CD4-positive, alpha-beta T cell (primary cell): ENCODE measurements at regions not wholly inside any gene's neighbourhood (a gene's known extent, or its start where the extent isn't known, plus 50 kb on each side); places are given as distances from the start of the nearest gene placed in this dataset.

Source experiments
- ATAC-seq: fragments of 200-7000 bp; cut with Tn5 transposase; one replicate; pipeline ENCODE4 v1.10.0; 2022; ENCODE audit warnings: mild to moderate bottlenecking; ENCODE audit not compliant: poor library complexity
- CTCF ChIA-PET: fragments of 350-600 bp; sonication (Branson Sonifier 250); formaldehyde crosslinking; loops from one replicate; lab custom pipeline; 2021; ENCODE audit warnings: antibody characterized with exemption, inconsistent platforms; lab: Charles Lee
- POLR2A ChIA-PET: fragments of 350-600 bp; sonication (Branson Sonifier 250); formaldehyde crosslinking; loops from one replicate; lab custom pipeline; 2021; ENCODE audit warnings: antibody characterized with exemption, inconsistent platforms; lab: Charles Lee
- DNase-seq, 14 experiments: peaks; one replicate each; pipeline ENCODE4 v3.0.0-alpha.2; 2013 to 2020; ENCODE audit warnings: mixed read lengths in 2 of 14
- H3K27ac ChIP-seq, 2 donors: one replicate each; pipeline versions ENCODE4 v1.5.1 to v1.7.0; 2013; ENCODE audit warnings: low read length in 2 of 2, low read depth in 1 of 2, mild to moderate bottlenecking in 1 of 2
- H3K27me3 ChIP-seq, 2 experiments: 1 replicate in 1 of 2; 2 replicates in 1 of 2; pipeline versions ENCODE4 v1.6.1 to v1.7.0; 2013; ENCODE audit warnings: low read length in 2 of 2, control low read depth in 1 of 2, mild to moderate bottlenecking in 1 of 2, moderate library complexity in 1 of 2; ENCODE audit not compliant: insufficient read depth in 2 of 2, control insufficient read depth in 1 of 2
- H3K36me3 ChIP-seq: one replicate; pipeline ENCODE4 v1.6.1; 2013; ENCODE audit warnings: low read length, control low read depth; ENCODE audit not compliant: insufficient read depth
- H3K4me1 ChIP-seq: one replicate; pipeline ENCODE4 v1.6.1; 2013; ENCODE audit warnings: low read length, control low read depth; ENCODE audit not compliant: insufficient read depth
- H3K4me3 ChIP-seq: one replicate; pipeline ENCODE4 v1.5.1; 2013; ENCODE audit warnings: mild to moderate bottlenecking, low read length, moderate library complexity
- H3K9me3 ChIP-seq, 2 experiments: 1 replicate in 1 of 2; 2 replicates in 1 of 2; pipeline versions ENCODE4 v1.6.1 to v1.7.0; 2013; ENCODE audit warnings: low read length in 2 of 2, mild to moderate bottlenecking in 2 of 2, control low read depth in 1 of 2, moderate library complexity in 1 of 2; ENCODE audit not compliant: control insufficient read depth in 1 of 2, insufficient read depth in 1 of 2
- H3K27ac Mint-ChIP-seq: one replicate; pipeline ENCODE4 v1.8.0; 2020; ENCODE audit warnings: mixed read lengths
- H3K27me3 Mint-ChIP-seq: one replicate; pipeline ENCODE4 v1.8.0; 2021; ENCODE audit warnings: mixed read lengths
- H3K36me3 Mint-ChIP-seq: one replicate; pipeline ENCODE4 v1.8.0; 2021; ENCODE audit warnings: low read depth, mixed read lengths
- H3K4me1 Mint-ChIP-seq: one replicate; pipeline ENCODE4 v1.8.0; 2021; ENCODE audit warnings: low read depth, mixed read lengths
- H3K4me3 Mint-ChIP-seq: one replicate; pipeline ENCODE4 v1.8.0; 2020; ENCODE audit warnings: mild to moderate bottlenecking, mixed read lengths
- H3K9me3 Mint-ChIP-seq: one replicate; pipeline ENCODE4 v1.8.0; 2020; ENCODE audit warnings: mixed read lengths
- intact Hi-C, 2 experiments: fragments of 100-400 bp; cut with DNase I in 1 of 2; cut with micrococcal nuclease in 1 of 2; formaldehyde crosslinking; loops; one replicate each; pipeline versions ENCODE4 v1.15.1 to v1.9.0; 2023 to 2025; cut with DNase I, micrococcal nuclease
- TF ChIP-seq, protein P1 (sequence below): fragments of 200-600 bp; IDR thresholded peaks from one replicate; pipeline ENCODE4 v1.8.0; 2022; ENCODE audit warnings: antibody characterized with exemption, mild to moderate bottlenecking

DNA sequence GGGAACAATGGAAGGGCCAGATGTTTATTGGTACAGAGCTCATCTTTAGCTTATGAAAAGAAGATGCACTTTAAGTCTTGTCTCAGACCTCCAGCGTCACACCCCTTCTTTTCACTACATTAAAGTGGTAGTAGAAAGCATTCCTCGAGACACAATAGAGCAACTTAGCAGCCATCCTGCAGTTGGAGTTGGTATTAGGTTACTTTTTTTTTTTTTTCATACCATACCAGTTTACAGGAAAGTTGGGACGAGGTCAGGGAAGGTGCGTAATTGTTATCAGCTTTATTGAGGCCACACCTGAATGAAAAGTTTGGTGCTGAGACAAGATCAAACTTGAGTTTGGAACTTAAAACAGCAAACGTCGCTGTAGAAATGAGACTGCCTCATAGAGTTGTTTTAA lies 203.8 kb downstream of the SOX2 start:
- POLR2A ChIA-PET = no interaction called here
- H3K36me3 Mint-ChIP-seq = no peaks in the 10 kb centered on the region

DNA sequence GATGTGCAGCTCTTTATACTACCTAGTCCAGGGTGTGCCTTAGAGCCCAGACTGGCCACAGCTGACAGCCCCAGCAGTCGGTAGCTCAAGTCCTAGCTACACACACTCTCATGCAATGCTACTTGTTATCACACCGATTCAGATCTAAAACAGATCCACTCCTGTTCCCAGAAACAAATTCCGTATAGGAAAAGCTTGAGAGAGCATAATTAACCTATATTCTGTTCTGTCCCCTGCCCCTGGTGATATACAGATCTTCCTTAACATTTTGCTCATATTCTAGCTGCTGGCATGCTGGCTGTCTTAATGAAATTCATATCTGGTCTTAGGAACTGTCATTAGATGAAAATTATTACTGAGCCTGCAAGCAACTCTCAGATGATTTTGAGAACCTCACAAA lies 204.3 kb downstream of the SOX2 start:
- Mint-ChIP-seq H3K27ac (no peak overlapping the region), H3K4me3 (no peak overlapping the region), H3K36me3 (no peaks in the 10 kb centered on the region), H3K27me3 (no peaks in the 10 kb centered on the region), H3K4me1 (no peaks in the 10 kb centered on the region), H3K9me3 (no peaks in the 10 kb centered on the region)
- DNase-seq (no peak), ATAC-seq (no peak)
- Histone ChIP-seq H3K9me3 (peaks cover 0 to 4% of the 10 kb centered on the region in 2 experiments), H3K4me3 (no peak overlapping the region), H3K27me3 (no peaks in the 10 kb centered on the region), H3K4me1 (no peaks in the 10 kb centered on the region), H3K36me3 (no peaks in the 10 kb centered on the region), H3K27ac (no peak overlapping the region)
- intact Hi-C loops = no loop called here
- CTCF ChIA-PET = no interaction called here
- POLR2A ChIA-PET = no interaction called here
- TF ChIP-seq, protein P1, sequence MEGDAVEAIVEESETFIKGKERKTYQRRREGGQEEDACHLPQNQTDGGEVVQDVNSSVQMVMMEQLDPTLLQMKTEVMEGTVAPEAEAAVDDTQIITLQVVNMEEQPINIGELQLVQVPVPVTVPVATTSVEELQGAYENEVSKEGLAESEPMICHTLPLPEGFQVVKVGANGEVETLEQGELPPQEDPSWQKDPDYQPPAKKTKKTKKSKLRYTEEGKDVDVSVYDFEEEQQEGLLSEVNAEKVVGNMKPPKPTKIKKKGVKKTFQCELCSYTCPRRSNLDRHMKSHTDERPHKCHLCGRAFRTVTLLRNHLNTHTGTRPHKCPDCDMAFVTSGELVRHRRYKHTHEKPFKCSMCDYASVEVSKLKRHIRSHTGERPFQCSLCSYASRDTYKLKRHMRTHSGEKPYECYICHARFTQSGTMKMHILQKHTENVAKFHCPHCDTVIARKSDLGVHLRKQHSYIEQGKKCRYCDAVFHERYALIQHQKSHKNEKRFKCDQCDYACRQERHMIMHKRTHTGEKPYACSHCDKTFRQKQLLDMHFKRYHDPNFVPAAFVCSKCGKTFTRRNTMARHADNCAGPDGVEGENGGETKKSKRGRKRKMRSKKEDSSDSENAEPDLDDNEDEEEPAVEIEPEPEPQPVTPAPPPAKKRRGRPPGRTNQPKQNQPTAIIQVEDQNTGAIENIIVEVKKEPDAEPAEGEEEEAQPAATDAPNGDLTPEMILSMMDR = no peak

More for the DNA sequence above, 203.8 kb downstream of the SOX2 start:
- no peaks in the 10 kb centered on the region for H3K27me3 ChIP-seq
- H3K4me1 ChIP-seq = no peaks in the 10 kb centered on the region
- DNase-seq (no peak), ATAC-seq (no peak)
- Mint-ChIP-seq H3K27ac (no peak overlapping the region), H3K9me3 (no peaks in the 10 kb centered on the region), H3K4me1 (no peaks in the 10 kb centered on the region), H3K4me3 (no peak overlapping the region), H3K27me3 (no peaks in the 10 kb centered on the region)
- CTCF ChIA-PET = no interaction called here
- no peak overlapping the region for H3K27ac ChIP-seq
- no peaks in the 10 kb centered on the region for H3K36me3 ChIP-seq
- intact Hi-C loops = no loop called here
- peaks cover 0 to 7% of the 10 kb centered on the region in 2 experiments for H3K9me3 ChIP-seq
- TF ChIP-seq, protein P1 = no peak
- no peak overlapping the region for H3K4me3 ChIP-seq

DNA sequence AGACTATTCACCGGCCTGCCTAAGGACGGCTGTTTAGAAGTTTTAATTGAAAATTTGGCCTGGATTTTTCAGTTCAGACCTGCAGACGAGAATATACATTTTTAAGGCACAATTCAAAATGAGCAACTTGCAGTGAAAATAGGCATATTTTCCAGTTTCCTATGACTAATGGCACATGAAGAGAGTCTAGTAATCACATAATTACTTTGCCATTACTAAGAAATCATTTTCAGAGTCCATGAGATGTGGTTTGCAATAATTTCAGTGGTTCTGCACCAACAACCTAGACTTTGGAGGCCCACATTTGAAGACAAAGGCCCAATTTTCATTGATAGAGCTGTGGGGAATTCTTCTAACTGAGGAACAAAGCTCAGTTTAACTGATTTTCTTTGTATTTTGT lies 205.3 kb downstream of the SOX2 start:
- Mint-ChIP-seq H3K36me3 (no peaks in the 10 kb centered on the region), H3K27ac (no peak overlapping the region), H3K27me3 (no peaks in the 10 kb centered on the region), H3K4me3 (no peak overlapping the region), H3K4me1 (no peaks in the 10 kb centered on the region), H3K9me3 (no peaks in the 10 kb centered on the region)
- H3K4me3 ChIP-seq = no peak overlapping the region
- TF ChIP-seq, protein P1 = no peak
- H3K36me3 ChIP-seq = no peaks in the 10 kb centered on the region
- intact Hi-C loops = no loop called here
- H3K4me1 ChIP-seq = no peaks in the 10 kb centered on the region
- no peaks in the 10 kb centered on the region for H3K27me3 ChIP-seq
- no peak overlapping the region for H3K27ac ChIP-seq
- DNase-seq = no peak
- POLR2A ChIA-PET = no interaction called here
- no peaks in the 10 kb centered on the region for H3K9me3 ChIP-seq
- ATAC-seq = no peak
- CTCF ChIA-PET = no interaction called here
